MCF 10A (cell line): ENCODE measurements at regions not wholly inside any gene's neighbourhood (a gene's known extent, or its start where the extent isn't known, plus 50 kb on each side); places are given as distances from the start of the nearest gene placed in this dataset.

Experiments used
- BruUV-seq: library from RNA; stranded (reverse); fragments of 400-500 nt; replicated peaks from 2 replicates; lab custom pipeline; 2021; lab: Mats Ljungman, UMichigan
- CTCF ChIA-PET: fragments of 300-600 bp; sonication (Branson Sonifier 250); formaldehyde crosslinking; extraction: SDS; loops from one replicate; lab custom pipeline; 2021; ENCODE audit warnings: antibody characterized with exemption, inconsistent platforms; lab: Yijun Ruan, JAX
- POLR2A ChIA-PET: fragments of 300-600, 350-650 bp; sonication (Branson Sonifier 250); formaldehyde crosslinking; extraction: SDS; loops from one replicate; lab custom pipeline; 2020; ENCODE audit warnings: antibody characterized with exemption, inconsistent platforms; lab: Yijun Ruan, JAX
- DNase-seq: peaks from one replicate; pipeline ENCODE4 v3.0.0-alpha.2; 2018; ENCODE audit not compliant: unreplicated experiment
- H3K27ac Mint-ChIP-seq: one replicate; pipeline ENCODE4 v1.8.0; 2022; ENCODE audit warnings: mild to moderate bottlenecking, low read depth, mixed read lengths; ENCODE audit not compliant: unreplicated experiment
- H3K27me3 Mint-ChIP-seq: one replicate; pipeline ENCODE4 v1.8.0; 2022; ENCODE audit warnings: mixed read lengths; ENCODE audit not compliant: insufficient read depth, unreplicated experiment
- H3K36me3 Mint-ChIP-seq: one replicate; pipeline ENCODE4 v1.8.0; 2022; ENCODE audit warnings: mild to moderate bottlenecking, moderate library complexity, mixed read lengths; ENCODE audit not compliant: insufficient read depth, unreplicated experiment
- H3K4me1 Mint-ChIP-seq: one replicate; pipeline ENCODE4 v1.8.0; 2022; ENCODE audit warnings: mixed read lengths; ENCODE audit not compliant: insufficient read depth, unreplicated experiment
- H3K4me3 Mint-ChIP-seq: one replicate; pipeline ENCODE4 v1.8.0; 2022; ENCODE audit warnings: mild to moderate bottlenecking, moderate library complexity, mixed read lengths; ENCODE audit not compliant: unreplicated experiment
- H3K9me3 Mint-ChIP-seq: one replicate; pipeline ENCODE4 v1.8.0; 2022; ENCODE audit warnings: mixed read lengths; ENCODE audit not compliant: unreplicated experiment
- intact Hi-C: fragments of 100-400 bp; cut with micrococcal nuclease; formaldehyde crosslinking; loops from 2 replicates; pipeline ENCODE4 v1.14.1; 2022
- TF ChIP-seq, protein P1 (sequence below): fragments of 200-600 bp; IDR thresholded peaks from one replicate; pipeline ENCODE4 v1.8.0; 2022; ENCODE audit warnings: antibody characterized with exemption, mild to moderate bottlenecking; ENCODE audit not compliant: unreplicated experiment

DNA sequence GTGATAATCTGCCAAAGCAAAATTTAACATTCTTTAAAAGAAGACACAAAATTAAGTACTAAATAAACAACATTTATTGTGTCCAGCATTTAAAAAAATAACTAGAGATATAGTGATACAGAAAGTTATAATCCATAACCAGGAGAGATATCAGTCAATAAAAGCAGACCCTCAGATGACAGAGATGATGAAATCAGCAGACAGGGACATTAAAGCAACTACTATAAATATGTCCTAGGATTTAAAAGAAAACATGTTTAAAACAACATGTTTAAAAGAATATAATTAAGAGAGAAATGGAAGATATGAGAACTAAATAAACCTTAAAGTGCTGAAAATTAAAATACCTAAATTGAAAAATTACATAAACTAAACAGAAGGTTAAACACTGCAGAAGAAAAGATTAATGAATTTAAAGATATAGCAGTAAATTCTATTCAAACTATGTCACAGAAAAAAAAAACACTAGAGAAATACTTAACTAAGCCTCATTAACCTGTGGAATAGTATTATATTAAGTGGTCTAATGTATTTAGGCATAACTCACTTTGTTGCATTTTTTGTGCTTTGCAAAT, 261.2 kb upstream of the NR5A2 start:
- BruUV-seq: no TSS peak
- Mint-ChIP-seq H3K4me1 (no peaks in the 10 kb centered on the region), H3K4me3 (no peak overlapping the region), H3K36me3 (no peaks in the 10 kb centered on the region), H3K27ac (no peak overlapping the region), H3K27me3 (no peaks in the 10 kb centered on the region), H3K9me3 (peaks cover 24% of the 10 kb centered on the region)
- no peak for DNase-seq
- TF ChIP-seq, protein P1, sequence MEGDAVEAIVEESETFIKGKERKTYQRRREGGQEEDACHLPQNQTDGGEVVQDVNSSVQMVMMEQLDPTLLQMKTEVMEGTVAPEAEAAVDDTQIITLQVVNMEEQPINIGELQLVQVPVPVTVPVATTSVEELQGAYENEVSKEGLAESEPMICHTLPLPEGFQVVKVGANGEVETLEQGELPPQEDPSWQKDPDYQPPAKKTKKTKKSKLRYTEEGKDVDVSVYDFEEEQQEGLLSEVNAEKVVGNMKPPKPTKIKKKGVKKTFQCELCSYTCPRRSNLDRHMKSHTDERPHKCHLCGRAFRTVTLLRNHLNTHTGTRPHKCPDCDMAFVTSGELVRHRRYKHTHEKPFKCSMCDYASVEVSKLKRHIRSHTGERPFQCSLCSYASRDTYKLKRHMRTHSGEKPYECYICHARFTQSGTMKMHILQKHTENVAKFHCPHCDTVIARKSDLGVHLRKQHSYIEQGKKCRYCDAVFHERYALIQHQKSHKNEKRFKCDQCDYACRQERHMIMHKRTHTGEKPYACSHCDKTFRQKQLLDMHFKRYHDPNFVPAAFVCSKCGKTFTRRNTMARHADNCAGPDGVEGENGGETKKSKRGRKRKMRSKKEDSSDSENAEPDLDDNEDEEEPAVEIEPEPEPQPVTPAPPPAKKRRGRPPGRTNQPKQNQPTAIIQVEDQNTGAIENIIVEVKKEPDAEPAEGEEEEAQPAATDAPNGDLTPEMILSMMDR: no peak
- ChIA-PET CTCF (no interaction called here), POLR2A (interaction anchor here (0.6 to 1.0 kb wide), 2 partner anchors 8 to 143 kb away, joined by 3 to 4 read pairs; no protein-coding TSS in a partner anchor)
- intact Hi-C loops: no loop called here

DNA sequence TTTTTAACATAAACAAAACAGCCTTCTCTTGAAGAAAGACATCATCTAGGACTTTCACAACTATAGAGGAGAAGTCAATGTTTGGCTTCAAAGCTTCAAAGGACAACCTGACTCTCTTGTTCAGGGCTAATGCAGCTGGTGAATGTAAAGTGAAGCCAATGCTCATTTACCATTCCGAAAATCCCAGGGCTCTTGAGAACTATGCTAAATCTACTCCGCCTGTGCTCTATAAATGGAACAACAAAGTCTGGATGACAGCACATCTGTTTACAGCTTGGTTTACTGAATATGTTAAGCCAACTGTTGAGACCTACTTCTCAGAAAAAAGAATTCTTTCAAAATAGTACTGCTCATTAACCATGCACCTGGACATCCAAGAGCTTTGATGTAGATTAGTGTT, 259.8 kb upstream of the NR5A2 start:
- ChIA-PET POLR2A (interaction anchor here (1.1 kb wide), 1 partner anchor 10 kb away, joined by 3 read pairs; no protein-coding TSS in a partner anchor), CTCF (interaction anchor here (0.6 kb wide), 1 partner anchor 660 kb away, joined by 3 read pairs; no protein-coding TSS in a partner anchor)
- Mint-ChIP-seq H3K27me3 (no peaks in the 10 kb centered on the region), H3K4me3 (no peak overlapping the region), H3K27ac (no peak overlapping the region), H3K4me1 (no peaks in the 10 kb centered on the region), H3K9me3 (peaks cover 24% of the 10 kb centered on the region), H3K36me3 (no peaks in the 10 kb centered on the region)
- DNase-seq: no peak
- intact Hi-C loops: no loop called here
- BruUV-seq: no TSS peak
- TF ChIP-seq, protein P1: no peak

DNA sequence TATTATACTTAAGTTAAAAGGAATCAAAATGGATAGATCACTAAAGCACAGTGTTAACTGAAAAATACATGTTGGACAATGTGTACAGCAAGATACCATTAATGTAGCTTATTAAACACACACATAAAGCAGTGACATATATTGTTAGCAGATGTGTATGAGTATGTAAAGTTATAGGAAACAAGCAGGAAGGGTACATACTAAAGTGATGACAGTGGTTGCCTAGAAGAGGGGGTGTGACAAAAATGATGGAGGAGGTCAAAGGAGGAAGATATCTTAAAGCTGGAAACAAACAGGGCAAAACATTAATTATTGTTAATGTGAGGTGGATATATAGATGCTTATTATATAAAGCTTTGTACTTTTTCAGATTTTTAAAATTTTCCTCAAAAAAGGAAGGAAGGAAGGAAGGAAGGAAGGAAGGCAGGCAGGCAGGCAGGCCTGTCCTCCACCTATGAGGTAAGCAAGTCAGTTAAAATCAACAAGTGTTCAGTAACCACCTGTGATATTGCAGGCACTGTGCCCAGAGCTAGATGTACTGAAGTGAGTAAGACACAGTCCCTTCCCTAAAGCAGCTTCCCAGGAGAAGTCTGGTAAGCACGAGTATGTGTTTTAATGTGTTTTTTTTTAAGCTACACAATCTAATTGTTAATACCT, 252.9 kb upstream of the NR5A2 start:
- Mint-ChIP-seq H3K36me3 (no peaks in the 10 kb centered on the region), H3K4me3 (no peak overlapping the region), H3K27me3 (no peaks in the 10 kb centered on the region), H3K4me1 (peaks cover 30% of the 10 kb centered on the region), H3K9me3 (no peaks in the 10 kb centered on the region), H3K27ac (peak overlapping the region; percentile 28)
- peak; percentile 93 for DNase-seq
- no TSS peak for BruUV-seq
- TF ChIP-seq, protein P1: no peak
- ChIA-PET CTCF (interaction anchor here (0.6 to 2.0 kb wide), 8 partner anchors 9 to 638 kb away, joined by 3 to 16 read pairs (median 3); no protein-coding TSS in a partner anchor), POLR2A (interaction anchor here (0.6 to 2.1 kb wide), 22 partner anchors 9 to 1485 kb away, joined by 3 to 14 read pairs (median 4); partner anchors contain the start of gene ZNF281)
- intact Hi-C loops: no loop called here

DNA sequence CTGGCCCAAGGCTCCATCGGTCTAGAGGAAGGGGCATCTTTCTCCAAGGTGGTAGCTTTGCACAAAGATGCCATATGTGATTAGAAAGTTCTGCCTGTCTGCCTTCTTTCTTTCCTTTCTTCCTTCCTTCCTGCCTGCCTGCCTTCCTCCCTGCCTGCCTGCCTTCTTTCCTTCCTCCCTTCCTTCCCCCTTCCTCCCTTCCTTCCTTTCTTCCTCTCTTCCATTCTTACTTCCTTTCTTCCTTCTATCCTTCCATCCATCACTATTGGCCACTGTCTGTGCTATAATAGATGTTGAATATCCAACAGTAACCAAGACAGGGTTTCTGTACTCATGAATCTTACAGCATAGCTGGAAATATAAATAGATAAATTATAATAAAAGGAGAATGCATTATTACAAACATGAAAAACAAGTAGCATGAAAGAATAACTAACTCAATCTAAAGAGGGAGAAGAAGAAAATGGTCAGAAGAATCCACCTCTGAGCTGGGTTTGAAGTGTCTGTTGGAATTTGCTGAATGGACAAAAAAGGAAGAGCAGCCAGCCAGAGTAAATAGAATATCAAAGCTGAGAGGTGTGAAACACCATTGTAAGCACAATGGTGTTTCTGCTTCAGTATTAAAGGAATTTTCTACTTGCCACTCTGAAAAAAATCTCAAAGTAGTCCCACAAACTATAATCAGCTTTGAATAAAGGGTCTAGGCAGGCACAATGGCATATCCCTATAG, 250.6 kb upstream of the NR5A2 start:
- Mint-ChIP-seq H3K27me3 (no peaks in the 10 kb centered on the region), H3K36me3 (no peaks in the 10 kb centered on the region), H3K4me1 (peaks cover 36% of the 10 kb centered on the region), H3K9me3 (no peaks in the 10 kb centered on the region), H3K27ac (no peak overlapping the region), H3K4me3 (no peak overlapping the region)
- ChIA-PET CTCF (interaction anchor here (0.6 to 1.0 kb wide), 10 partner anchors 9 to 549 kb away, joined by 3 to 4 read pairs (median 3); no protein-coding TSS in a partner anchor), POLR2A (interaction anchor here (0.5 to 2.3 kb wide), 10 partner anchors 17 to 1874 kb away, joined by 3 to 6 read pairs (median 4); partner anchors contain the start of gene C1orf53)
- no TSS peak for BruUV-seq
- DNase-seq: no peak
- intact Hi-C loops: no loop called here
- TF ChIP-seq, protein P1: no peak
